GM12878 (cell line): ENCODE measurements at regions not wholly inside any gene's neighbourhood (a gene's known extent, or its start where the extent isn't known, plus 50 kb on each side); places are given as distances from the start of the nearest gene placed in this dataset.

Source experiments
- ATAC-seq: fragments of 200-7000 bp; cut with Tn5 transposase; 3 replicates; pipeline ENCODE4 v1.9.1; 2020; ENCODE audit warnings: mild to moderate bottlenecking, moderate library complexity
- BruUV-seq: library from RNA; stranded (reverse); fragments of 400-500 nt; replicated peaks from 2 replicates; lab custom pipeline; 2021; lab: Mats Ljungman, UMichigan
- CTCF ChIA-PET: fragments of 300-600 bp; sonication (Branson Sonifier 250); formaldehyde crosslinking; extraction: SDS; loops from one replicate; lab custom pipeline; 2021; ENCODE audit warnings: inconsistent platforms; lab: Yijun Ruan, JAX
- POLR2A ChIA-PET: fragments of 350-600 bp; formaldehyde crosslinking; extraction: SDS; loops from one replicate; lab custom pipeline; 2021; ENCODE audit warnings: inconsistent platforms; lab: Charles Lee
- RAD21 ChIA-PET: fragments of 300-600 bp; sonication (Branson Sonifier 250); formaldehyde crosslinking; loops from one replicate; lab custom pipeline; 2023; ENCODE audit warnings: antibody characterized with exemption; ENCODE audit not compliant: unreplicated experiment; lab: Charles Lee
- SMC1A ChIA-PET: fragments of 300-600 bp; sonication (Branson Sonifier 250); formaldehyde crosslinking; loops from one replicate; lab custom pipeline; 2023; ENCODE audit not compliant: unreplicated experiment, uncharacterized antibody; lab: Charles Lee
- DNase-seq: peaks from one replicate; pipeline ENCODE4 v3.0.0-alpha.2; 2011; ENCODE audit warnings: low read depth, low spot score
- FAIRE-seq: peaks from 3 replicates; lab custom pipeline; 2011; peaks lifted over from hg19 to GRCh38; lab: Jason Lieb, UNC
- H2AFZ ChIP-seq: 2 replicates; pipeline ENCODE4 v1.6.0; 2011; ENCODE audit warnings: low read depth, low read length, control low read depth; ENCODE audit not compliant: control insufficient read depth
- H3K27ac ChIP-seq: 2 replicates; pipeline ENCODE4 v1.5.1; 2011; ENCODE audit warnings: control low read depth; ENCODE audit not compliant: control insufficient read depth, insufficient read depth
- H3K27me3 ChIP-seq, 2 experiments: replicated peaks in 1 of 2; 2 replicates each; pipeline versions ENCODE4 v1.6.0 to v1.6.1; 2011; ENCODE audit warnings: low read length in 1 of 2; ENCODE audit not compliant: control insufficient read depth in 2 of 2, insufficient read depth in 2 of 2
- H3K36me3 ChIP-seq, 2 experiments: 2 replicates each; pipeline ENCODE4 v1.5.1; 2011; ENCODE audit warnings: low read length in 1 of 2; ENCODE audit not compliant: control insufficient read depth in 2 of 2, insufficient read depth in 2 of 2
- H3K4me1 ChIP-seq: 2 replicates; pipeline ENCODE4 v1.6.1; 2011; ENCODE audit warnings: mild to moderate bottlenecking, low read length, moderate library complexity, mixed read lengths; ENCODE audit not compliant: control insufficient read depth, insufficient read depth
- H3K4me2 ChIP-seq: 2 replicates; pipeline ENCODE4 v1.6.0; 2011; ENCODE audit warnings: control low read depth; ENCODE audit not compliant: control insufficient read depth, insufficient read depth
- H3K4me3 ChIP-seq: fragments of 200-600 bp; sonication (generic); 2 replicates; pipeline ENCODE4 v1.5.1; 2016
- H3K79me2 ChIP-seq: 2 replicates; pipeline ENCODE4 v1.6.0; 2011; ENCODE audit warnings: low read length; ENCODE audit not compliant: control insufficient read depth, insufficient read depth
- H3K9ac ChIP-seq: 2 replicates; pipeline ENCODE4 v1.8.0; 2011; ENCODE audit warnings: low read length, control low read depth, mixed read lengths; ENCODE audit not compliant: control insufficient read depth, insufficient read depth
- H3K9me3 ChIP-seq: replicated peaks from 3 replicates; pipeline ENCODE4 v1.5.1; 2011; ENCODE audit warnings: mild to moderate bottlenecking, low read length; ENCODE audit not compliant: control insufficient read depth, insufficient read depth
- H4K20me1 ChIP-seq: 2 replicates; pipeline ENCODE4 v1.6.0; 2011; ENCODE audit not compliant: control insufficient read depth, insufficient read depth
- ATF7 ChIP-seq: fragments of 450-650 bp; IDR thresholded peaks from 2 replicates; pipeline ENCODE4 v1.6.1; 2016; ENCODE audit warnings: low read depth, mild to moderate bottlenecking
- POLR2AphosphoS2 ChIP-seq: IDR thresholded peaks from 2 replicates; pipeline ENCODE4 v1.6.1; 2011; ENCODE audit warnings: low read depth, mild to moderate bottlenecking, low read length, improper control_type of control experiment, moderate library complexity
- STAT3 ChIP-seq: IDR thresholded peaks from 2 replicates; pipeline ENCODE4 v1.6.1; 2011; ENCODE audit warnings: low read depth, low read length, improper control_type of control experiment
- WGBS: methylation state at CpG from one replicate; pipeline ENCODE4 v1.1.6; 2016; ENCODE audit warnings: low lambda C conversion rate; ENCODE audit not compliant: insufficient replicate concordance, insufficient coverage; ENCODE audit errors: missing lambda C conversion rate; 5-methylcytosine and 5-hydroxymethylcytosine counted together
- in situ Hi-C: fragments of 300-500 bp; cut with MboI; formaldehyde crosslinking; loops from 9 replicates; pipeline ENCODE4 v1.14.3; 2018; ENCODE audit warnings: mixed read lengths
- intact Hi-C: fragments of 100-400 bp; cut with micrococcal nuclease; formaldehyde crosslinking; loops from one replicate; pipeline ENCODE4 v1.14.2; 2022; ENCODE audit not compliant: unreplicated experiment
- TF ChIP-seq, protein P1 (sequence below): fragments of 450-650 bp; IDR thresholded peaks from 2 replicates; pipeline ENCODE4 v1.6.1; 2016; ENCODE audit warnings: mild to moderate bottlenecking
- TF ChIP-seq, protein P2 (sequence below): IDR thresholded peaks from 2 replicates; pipeline ENCODE4 v1.6.1; 2012; ENCODE audit warnings: low read depth, low read length, improper control_type of control experiment

DNA sequence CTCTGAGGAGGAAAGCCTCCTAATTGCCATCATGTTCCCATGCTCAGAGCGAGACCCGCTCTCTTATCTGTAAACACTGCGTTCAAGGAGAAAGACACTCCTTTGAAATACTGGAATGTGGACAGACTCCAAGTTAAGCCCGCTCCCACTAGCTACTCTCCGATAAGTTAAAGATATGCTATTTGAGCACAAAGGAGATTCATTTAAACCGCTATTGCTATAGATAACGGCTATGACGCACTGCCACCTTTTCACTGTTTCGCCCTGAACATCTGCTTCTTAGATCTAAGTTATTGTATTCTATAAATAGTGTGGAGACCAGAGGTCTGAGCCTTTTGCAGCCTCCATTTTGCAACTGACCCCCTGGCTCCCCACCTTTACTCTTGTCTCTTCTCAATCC, 82.3 kb downstream of the GPX5 start:
- Histone ChIP-seq H4K20me1 (no peaks in the 10 kb centered on the region), H3K4me2 (no peak overlapping the region), H3K4me1 (no peaks in the 10 kb centered on the region), H2AFZ (no peak overlapping the region), H3K9me3 (no peaks in the 10 kb centered on the region), H3K27me3 (no peaks in the 10 kb centered on the region; a peak in 1 of 4 replicates), H3K27ac (no peak overlapping the region), H3K4me3 (no peak overlapping the region), H3K9ac (no peak overlapping the region), H3K36me3 (no peaks in the 10 kb centered on the region), H3K79me2 (no peaks in the 10 kb centered on the region)
- SMC1A ChIA-PET = no interaction called here
- TF ChIP-seq POLR2AphosphoS2 = no peak
- TF ChIP-seq, protein P1, sequence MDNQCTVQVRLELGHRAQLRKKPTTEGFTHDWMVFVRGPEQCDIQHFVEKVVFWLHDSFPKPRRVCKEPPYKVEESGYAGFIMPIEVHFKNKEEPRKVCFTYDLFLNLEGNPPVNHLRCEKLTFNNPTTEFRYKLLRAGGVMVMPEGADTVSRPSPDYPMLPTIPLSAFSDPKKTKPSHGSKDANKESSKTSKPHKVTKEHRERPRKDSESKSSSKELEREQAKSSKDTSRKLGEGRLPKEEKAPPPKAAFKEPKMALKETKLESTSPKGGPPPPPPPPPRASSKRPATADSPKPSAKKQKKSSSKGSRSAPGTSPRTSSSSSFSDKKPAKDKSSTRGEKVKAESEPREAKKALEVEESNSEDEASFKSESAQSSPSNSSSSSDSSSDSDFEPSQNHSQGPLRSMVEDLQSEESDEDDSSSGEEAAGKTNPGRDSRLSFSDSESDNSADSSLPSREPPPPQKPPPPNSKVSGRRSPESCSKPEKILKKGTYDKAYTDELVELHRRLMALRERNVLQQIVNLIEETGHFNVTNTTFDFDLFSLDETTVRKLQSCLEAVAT = no peak
- intact Hi-C loops (no loop called here), in situ Hi-C loops (no loop called here)
- RAD21 ChIA-PET = no interaction called here
- BruUV-seq = no TSS peak
- WGBS = 68% methylated on average over 9 of the region's 9 CpGs
- POLR2A ChIA-PET = no interaction called here
- ATAC-seq = no peak
- no peak for DNase-seq
- FAIRE-seq = no peak
- CTCF ChIA-PET = no interaction called here

DNA sequence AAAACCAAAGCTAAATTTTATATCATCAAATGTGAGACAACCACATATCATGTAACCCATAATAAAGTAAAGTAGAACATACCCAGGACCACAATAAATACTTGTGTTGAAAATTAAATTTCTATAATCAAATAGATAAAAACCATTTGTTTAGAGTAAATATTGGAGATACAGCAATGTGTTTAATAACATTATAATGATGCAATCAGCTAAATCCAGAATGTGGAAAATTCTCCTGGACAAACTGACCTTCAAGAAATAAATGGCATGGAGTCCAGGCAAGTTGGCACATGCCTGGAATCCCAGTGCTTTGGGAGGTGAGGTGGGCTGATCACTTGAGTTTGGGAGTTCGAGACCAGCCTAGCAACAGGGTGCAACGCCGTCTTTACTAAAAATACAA, 84.0 kb downstream of the GPX5 start:
- ChIA-PET RAD21 (no interaction called here), POLR2A (no interaction called here), CTCF (interaction anchor here (0.6 kb wide), 1 partner anchor 373 kb away, joined by 3 read pairs; no protein-coding TSS in a partner anchor), SMC1A (interaction anchor here (0.8 kb wide), 1 partner anchor 10 kb away, joined by 3 read pairs; no protein-coding TSS in a partner anchor)
- Histone ChIP-seq H3K4me1 (no peaks in the 10 kb centered on the region), H3K27me3 (no peaks in the 10 kb centered on the region; a peak in 1 of 4 replicates), H3K36me3 (no peaks in the 10 kb centered on the region), H3K27ac (no peak overlapping the region), H2AFZ (no peak overlapping the region), H3K4me3 (no peak overlapping the region), H3K79me2 (no peaks in the 10 kb centered on the region), H4K20me1 (no peaks in the 10 kb centered on the region), H3K9me3 (no peaks in the 10 kb centered on the region), H3K4me2 (no peak overlapping the region), H3K9ac (no peak overlapping the region)
- TF ChIP-seq STAT3 (no peak), ATF7 (no peak)
- TF ChIP-seq, protein P2, sequence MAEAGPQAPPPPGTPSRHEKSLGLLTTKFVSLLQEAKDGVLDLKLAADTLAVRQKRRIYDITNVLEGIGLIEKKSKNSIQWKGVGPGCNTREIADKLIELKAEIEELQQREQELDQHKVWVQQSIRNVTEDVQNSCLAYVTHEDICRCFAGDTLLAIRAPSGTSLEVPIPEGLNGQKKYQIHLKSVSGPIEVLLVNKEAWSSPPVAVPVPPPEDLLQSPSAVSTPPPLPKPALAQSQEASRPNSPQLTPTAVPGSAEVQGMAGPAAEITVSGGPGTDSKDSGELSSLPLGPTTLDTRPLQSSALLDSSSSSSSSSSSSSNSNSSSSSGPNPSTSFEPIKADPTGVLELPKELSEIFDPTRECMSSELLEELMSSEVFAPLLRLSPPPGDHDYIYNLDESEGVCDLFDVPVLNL = no peak
- 80% methylated on average over 3 of the region's 3 CpGs for WGBS
- intact Hi-C loops (no loop called here), in situ Hi-C loops (no loop called here)
- FAIRE-seq (no peak), DNase-seq (no peak), ATAC-seq (no peak)
- no TSS peak for BruUV-seq
